ENCODE measurements at regions not wholly inside any gene's neighbourhood (a gene's known extent, or its start where the extent isn't known, plus 50 kb on each side); places are given as distances from the start of the nearest gene placed in this dataset.

DNA sequence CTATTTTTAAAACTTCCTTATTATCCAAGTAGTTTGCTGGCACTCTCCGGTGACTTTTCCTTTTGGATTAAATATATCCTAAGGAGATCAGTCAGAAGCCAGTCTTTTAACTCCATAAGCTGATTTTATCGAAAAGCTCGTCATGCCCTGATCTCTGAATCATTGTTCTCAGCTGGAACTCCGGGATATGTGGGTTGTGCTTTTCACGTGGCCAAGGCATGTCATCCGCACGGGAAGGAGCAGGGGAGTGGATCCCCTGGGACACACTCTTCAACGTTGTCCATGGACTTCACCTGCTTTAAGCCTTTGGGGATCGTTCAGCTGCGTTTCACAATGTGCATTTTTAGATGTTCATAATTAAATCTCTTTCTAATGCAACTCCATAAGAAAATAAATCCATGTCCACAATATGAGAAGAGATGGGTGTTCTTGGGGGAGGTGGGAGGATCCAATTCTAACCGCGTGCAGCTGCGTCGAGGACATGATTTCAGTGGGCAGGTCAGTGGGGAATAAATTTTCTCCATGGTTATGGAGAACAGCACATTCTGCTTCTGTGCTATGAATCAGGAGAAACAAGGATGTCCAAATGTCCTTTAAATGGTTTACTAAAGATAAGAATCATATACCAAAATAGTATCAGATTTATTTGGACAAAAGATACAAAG lies 229.5 kb upstream of the ADARB2 start:
- Histone ChIP-seq H3K4me3 (ENCODE audit: low read depth in 1 of 5, low read length in 5 of 5) (no peak overlapping the region), H3K4me1 (ENCODE audit: control insufficient read depth in 5 of 5, insufficient read depth in 5 of 5, low read length in 5 of 5) (peaks cover 0 to 3% (median 0%) of the 10 kb centered on the region in 5 donors)

DNA sequence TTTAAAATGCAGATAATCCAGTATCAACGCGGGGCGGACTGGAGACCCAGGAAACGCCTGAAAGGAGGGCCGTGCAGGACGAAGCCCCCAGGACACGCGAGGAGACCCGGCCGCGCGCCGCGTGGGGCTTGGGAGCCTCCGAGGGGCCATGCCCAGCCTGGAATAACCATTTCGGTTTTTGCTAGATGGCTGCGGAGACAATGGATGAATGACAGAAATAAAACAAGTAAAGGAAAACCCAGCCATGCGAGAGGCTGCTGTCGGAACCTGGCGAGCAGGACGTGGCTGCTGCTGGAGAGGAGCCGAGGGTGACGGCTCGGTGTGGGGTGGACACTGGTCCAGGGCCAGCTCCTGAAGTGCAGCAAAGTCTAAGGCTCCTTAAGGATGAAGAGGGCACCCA lies 227.2 kb upstream of the ADARB2 start:
- Histone ChIP-seq H3K9me3 (ENCODE audit: control insufficient read depth in 5 of 5, low read length in 5 of 5) (peaks cover 0 to 2% (median 0%) of the 10 kb centered on the region in 5 donors), H3K4me1 (ENCODE audit: control insufficient read depth in 5 of 5, insufficient read depth in 5 of 5, low read length in 5 of 5) (peaks cover 0 to 3% (median 0%) of the 10 kb centered on the region in 5 donors), H3K36me3 (ENCODE audit: control insufficient read depth in 5 of 5, insufficient read depth in 5 of 5, low read length in 5 of 5) (no peaks in the 10 kb centered on the region), H3K27me3 (ENCODE audit: control insufficient read depth in 5 of 5, insufficient read depth in 4 of 5, low read length in 5 of 5) (peaks cover 0 to 4% (median 2%) of the 10 kb centered on the region in 5 donors), H3K4me3 (ENCODE audit: low read depth in 1 of 5, low read length in 5 of 5) (no peak overlapping the region), H3K9ac (ENCODE audit: low read length in 5 of 5) (no peak overlapping the region), H3K27ac (ENCODE audit: low read depth, low read length) (no peak overlapping the region)

More for the DNA sequence above, 229.5 kb upstream of the ADARB2 start:
- Histone ChIP-seq H3K9me3 (ENCODE audit: control insufficient read depth in 5 of 5, low read length in 5 of 5) (peaks cover 0 to 3% (median 0%) of the 10 kb centered on the region in 5 donors), H3K27me3 (ENCODE audit: control insufficient read depth in 5 of 5, insufficient read depth in 4 of 5, low read length in 5 of 5) (peaks cover 0 to 9% (median 0%) of the 10 kb centered on the region in 5 donors), H3K36me3 (ENCODE audit: control insufficient read depth in 5 of 5, insufficient read depth in 5 of 5, low read length in 5 of 5) (no peaks in the 10 kb centered on the region), H3K27ac (ENCODE audit: low read depth, low read length) (no peak overlapping the region), H3K9ac (ENCODE audit: low read length in 5 of 5) (no peak overlapping the region)

GRCh38 chr10:1963341-1963740 lies 226.0 kb upstream of the ADARB2 start:
- Histone ChIP-seq H3K36me3 (ENCODE audit: control insufficient read depth in 5 of 5, insufficient read depth in 5 of 5, low read length in 5 of 5) (no peaks in the 10 kb centered on the region), H3K4me1 (ENCODE audit: control insufficient read depth in 5 of 5, insufficient read depth in 5 of 5, low read length in 5 of 5) (peaks cover 0 to 3% (median 0%) of the 10 kb centered on the region in 5 donors), H3K4me3 (ENCODE audit: low read depth in 1 of 5, low read length in 5 of 5) (no peak overlapping the region), H3K27ac (ENCODE audit: low read depth, low read length) (no peak overlapping the region), H3K9ac (ENCODE audit: low read length in 5 of 5) (no peak overlapping the region), H3K9me3 (ENCODE audit: control insufficient read depth in 5 of 5, low read length in 5 of 5) (peaks cover 0 to 2% (median 0%) of the 10 kb centered on the region in 5 donors), H3K27me3 (ENCODE audit: control insufficient read depth in 5 of 5, insufficient read depth in 4 of 5, low read length in 5 of 5) (peaks cover 0 to 4% (median 2%) of the 10 kb centered on the region in 5 donors)

DNA sequence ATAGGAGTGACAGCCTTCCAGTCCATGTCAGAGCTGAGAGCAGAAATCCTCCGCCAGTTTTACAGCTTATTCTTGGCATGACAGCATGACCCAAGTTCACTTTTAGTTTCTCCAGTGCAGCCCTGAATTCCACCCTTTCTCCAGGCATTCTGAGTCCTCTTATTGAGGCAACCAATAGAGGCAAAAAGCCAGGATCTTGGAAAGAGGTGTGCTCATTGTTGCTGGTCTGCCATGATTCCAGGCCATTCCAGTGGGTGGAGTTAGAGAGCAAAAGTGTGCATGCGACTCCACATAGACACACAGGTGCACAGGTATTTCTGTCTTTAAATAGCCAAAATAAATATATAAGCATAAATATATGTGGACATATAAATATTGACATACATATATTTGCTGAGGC lies 224.7 kb upstream of the ADARB2 start:
- no peak overlapping the region for H3K27ac ChIP-seq (ENCODE audit: low read depth, low read length)
- peaks cover 0 to 2% (median 0%) of the 10 kb centered on the region in 5 donors for H3K9me3 ChIP-seq (ENCODE audit: control insufficient read depth in 5 of 5, low read length in 5 of 5)
- peaks cover 0 to under 1% (median 0%) of the 10 kb centered on the region in 5 donors for H3K4me1 ChIP-seq (ENCODE audit: control insufficient read depth in 5 of 5, insufficient read depth in 5 of 5, low read length in 5 of 5)
- no peak overlapping the region for H3K4me3 ChIP-seq (ENCODE audit: low read depth in 1 of 5, low read length in 5 of 5)
- peaks cover 0 to 4% (median 2%) of the 10 kb centered on the region in 5 donors for H3K27me3 ChIP-seq (ENCODE audit: control insufficient read depth in 5 of 5, insufficient read depth in 4 of 5, low read length in 5 of 5)
- no peaks in the 10 kb centered on the region for H3K36me3 ChIP-seq (ENCODE audit: control insufficient read depth in 5 of 5, insufficient read depth in 5 of 5, low read length in 5 of 5)
- no peak overlapping the region for H3K9ac ChIP-seq (ENCODE audit: low read length in 5 of 5)

- peaks cover 0 to 4% (median 2%) of the 10 kb centered on the region in 5 donors for H3K27me3 ChIP-seq (ENCODE audit: control insufficient read depth in 5 of 5, insufficient read depth in 4 of 5, low read length in 5 of 5)
- peaks cover 0 to 2% (median 0%) of the 10 kb centered on the region in 5 donors for H3K9me3 ChIP-seq (ENCODE audit: control insufficient read depth in 5 of 5, low read length in 5 of 5)
- no peaks in the 10 kb centered on the region for H3K4me1 ChIP-seq (ENCODE audit: control insufficient read depth in 5 of 5, insufficient read depth in 5 of 5, low read length in 5 of 5)
- H3K36me3 ChIP-seq (ENCODE audit: control insufficient read depth in 5 of 5, insufficient read depth in 5 of 5, low read length in 5 of 5) = no peaks in the 10 kb centered on the region
- no peak overlapping the region for H3K9ac ChIP-seq (ENCODE audit: low read length in 5 of 5)
- no peak overlapping the region for H3K4me3 ChIP-seq (ENCODE audit: low read depth in 1 of 5, low read length in 5 of 5)
- no peak overlapping the region for H3K27ac ChIP-seq (ENCODE audit: low read depth, low read length)
These were observed 223.7 kb upstream of the ADARB2 start for GRCh38 chr10:1960982-1961381.

- Histone ChIP-seq H3K36me3 (ENCODE audit: control insufficient read depth in 5 of 5, insufficient read depth in 5 of 5, low read length in 5 of 5) (no peaks in the 10 kb centered on the region), H3K9me3 (ENCODE audit: control insufficient read depth in 5 of 5, low read length in 5 of 5) (peaks cover 0 to 3% (median 0%) of the 10 kb centered on the region in 5 donors), H3K9ac (ENCODE audit: low read length in 5 of 5) (no peak overlapping the region), H3K4me1 (ENCODE audit: control insufficient read depth in 5 of 5, insufficient read depth in 5 of 5, low read length in 5 of 5) (no peaks in the 10 kb centered on the region), H3K4me3 (ENCODE audit: low read depth in 1 of 5, low read length in 5 of 5) (no peak overlapping the region), H3K27ac (ENCODE audit: low read depth, low read length) (no peak overlapping the region), H3K27me3 (ENCODE audit: control insufficient read depth in 5 of 5, insufficient read depth in 4 of 5, low read length in 5 of 5) (peaks cover 0 to 3% (median 2%) of the 10 kb centered on the region in 5 donors)
These were observed 219.7 kb upstream of the ADARB2 start for GRCh38 chr10:1957057-1957456.

DNA sequence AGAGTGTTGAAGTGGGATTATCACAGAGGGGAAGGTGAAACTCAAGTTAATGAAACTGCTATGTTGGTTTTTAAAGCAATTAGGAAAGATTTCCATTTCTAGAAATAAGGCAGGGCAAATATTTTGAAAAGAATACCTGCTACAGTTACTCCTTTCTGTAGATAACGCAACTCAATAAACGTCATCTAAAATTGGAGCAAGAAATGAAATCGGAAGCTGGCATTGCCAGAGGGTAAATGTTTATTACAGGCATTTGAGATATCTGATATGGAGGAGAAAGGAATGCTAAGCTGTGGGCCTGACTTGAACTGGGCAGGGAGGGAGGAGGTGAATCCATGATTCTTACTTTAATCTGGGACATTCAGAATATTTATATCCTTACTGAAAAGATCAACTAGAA lies 217.0 kb upstream of the ADARB2 start:
- Histone ChIP-seq H3K4me1 (ENCODE audit: control insufficient read depth in 5 of 5, insufficient read depth in 5 of 5, low read length in 5 of 5) (no peaks in the 10 kb centered on the region), H3K27me3 (ENCODE audit: control insufficient read depth in 5 of 5, insufficient read depth in 4 of 5, low read length in 5 of 5) (no peaks in the 10 kb centered on the region), H3K9me3 (ENCODE audit: control insufficient read depth in 5 of 5, low read length in 5 of 5) (peaks cover 0 to 3% (median 0%) of the 10 kb centered on the region in 5 donors), H3K4me3 (ENCODE audit: low read depth in 1 of 5, low read length in 5 of 5) (no peak overlapping the region), H3K27ac (ENCODE audit: low read depth, low read length) (no peak overlapping the region), H3K9ac (ENCODE audit: low read length in 5 of 5) (no peak overlapping the region), H3K36me3 (ENCODE audit: control insufficient read depth in 5 of 5, insufficient read depth in 5 of 5, low read length in 5 of 5) (no peaks in the 10 kb centered on the region)

DNA sequence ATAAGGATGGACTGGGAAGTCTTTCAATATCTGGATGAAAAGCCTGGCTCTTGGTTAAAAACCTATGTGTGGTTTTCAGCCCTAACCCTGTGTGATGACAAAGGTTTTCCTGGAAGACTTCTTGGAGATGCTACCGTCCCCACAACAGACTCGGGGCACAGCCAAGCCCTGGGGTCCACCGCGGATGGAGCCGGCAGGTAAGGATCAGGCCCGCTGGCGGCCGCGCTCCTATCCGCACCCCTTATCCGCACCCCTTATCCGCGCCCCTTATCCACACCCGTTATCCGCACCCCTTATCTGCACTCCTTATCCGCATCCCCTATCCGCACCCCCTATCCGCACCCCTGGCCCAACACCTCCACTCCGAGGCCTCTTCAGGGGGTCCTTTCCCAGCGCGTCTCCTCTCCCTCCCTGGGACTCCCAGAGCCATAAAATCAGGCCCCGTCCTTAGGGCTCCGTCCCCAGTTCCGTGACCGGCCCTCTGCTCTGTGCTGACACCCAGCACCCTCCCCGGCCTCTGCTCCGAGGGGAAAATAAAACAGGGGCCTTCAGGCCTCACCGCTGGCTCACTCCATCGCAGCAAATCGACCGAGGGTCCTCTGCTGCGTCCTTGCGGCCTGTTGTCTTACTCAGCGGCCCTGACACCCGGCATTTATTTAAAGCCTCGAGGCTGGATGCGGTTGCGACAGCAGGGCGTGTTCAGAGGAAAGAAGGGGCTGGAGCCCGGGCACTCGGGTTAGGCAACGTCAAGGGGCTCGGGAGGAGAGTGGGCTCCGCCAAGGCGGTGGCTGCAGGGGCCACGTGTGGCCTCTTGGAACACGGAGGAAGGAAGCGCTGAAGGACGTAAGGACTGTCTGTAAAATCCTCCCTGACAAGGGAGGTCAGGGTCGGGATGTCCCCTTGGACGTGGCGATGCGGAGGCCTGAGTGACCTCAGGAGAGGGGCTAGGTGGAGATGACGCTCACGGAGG lies 215.1 kb upstream of the ADARB2 start:
- Histone ChIP-seq H3K27me3 (ENCODE audit: control insufficient read depth in 5 of 5, insufficient read depth in 4 of 5, low read length in 5 of 5) (no peaks in the 10 kb centered on the region), H3K27ac (ENCODE audit: low read depth, low read length) (no peak overlapping the region), H3K9me3 (ENCODE audit: control insufficient read depth in 5 of 5, low read length in 5 of 5) (peaks cover 0 to 3% (median 0%) of the 10 kb centered on the region in 5 donors), H3K4me1 (ENCODE audit: control insufficient read depth in 5 of 5, insufficient read depth in 5 of 5, low read length in 5 of 5) (no peaks in the 10 kb centered on the region), H3K9ac (ENCODE audit: low read length in 5 of 5) (no peak overlapping the region), H3K36me3 (ENCODE audit: control insufficient read depth in 5 of 5, insufficient read depth in 5 of 5, low read length in 5 of 5) (no peaks in the 10 kb centered on the region), H3K4me3 (ENCODE audit: low read depth in 1 of 5, low read length in 5 of 5) (no peak overlapping the region)

DNA sequence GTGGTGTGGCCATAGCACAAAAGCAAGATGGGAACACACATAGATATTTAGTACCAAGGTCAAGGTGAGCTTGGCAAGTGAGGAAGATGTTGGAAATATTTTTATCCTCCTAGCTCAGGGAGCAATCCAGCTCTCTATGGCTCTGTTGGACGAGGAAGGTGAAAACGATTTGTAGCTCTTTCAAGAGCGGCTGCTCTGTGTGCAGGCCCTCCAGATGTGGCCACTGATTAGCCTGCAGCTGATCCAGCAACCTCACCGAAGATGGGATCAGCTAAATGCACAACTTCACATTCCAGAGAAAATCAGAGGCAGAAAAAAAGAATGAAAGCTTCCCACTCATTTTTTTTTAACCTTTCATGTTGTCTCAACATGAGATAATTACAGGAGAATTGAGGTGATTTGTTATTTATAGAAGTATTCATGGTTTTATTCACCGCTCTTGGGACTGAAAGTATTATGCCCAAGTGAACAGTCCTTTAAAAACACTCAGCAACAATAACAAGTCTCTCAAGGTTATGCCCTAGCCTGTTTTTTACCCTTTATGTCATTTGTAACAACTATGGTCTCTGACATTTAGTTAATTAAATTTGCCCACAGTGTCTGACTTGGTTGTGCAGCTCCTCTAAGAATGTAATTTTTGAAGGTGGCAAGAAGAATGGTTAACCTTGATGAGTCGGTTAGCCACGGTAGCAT lies 213.6 kb upstream of the ADARB2 start:
- Histone ChIP-seq H3K9ac (ENCODE audit: low read length in 5 of 5) (no peak overlapping the region), H3K4me1 (ENCODE audit: control insufficient read depth in 5 of 5, insufficient read depth in 5 of 5, low read length in 5 of 5) (no peaks in the 10 kb centered on the region), H3K27ac (ENCODE audit: low read depth, low read length) (no peak overlapping the region), H3K36me3 (ENCODE audit: control insufficient read depth in 5 of 5, insufficient read depth in 5 of 5, low read length in 5 of 5) (no peaks in the 10 kb centered on the region), H3K4me3 (ENCODE audit: low read depth in 1 of 5, low read length in 5 of 5) (no peak overlapping the region), H3K9me3 (ENCODE audit: control insufficient read depth in 5 of 5, low read length in 5 of 5) (peaks cover 0 to 3% (median 0%) of the 10 kb centered on the region in 5 donors), H3K27me3 (ENCODE audit: control insufficient read depth in 5 of 5, insufficient read depth in 4 of 5, low read length in 5 of 5) (no peaks in the 10 kb centered on the region)

Measured in subcutaneous abdominal adipose tissue (tissue), 5 donors.